ENCODE measurements at regions not wholly inside any gene's neighbourhood (a gene's known extent, or its start where the extent isn't known, plus 50 kb on each side); places are given as distances from the start of the nearest gene placed in this dataset.

DNA sequence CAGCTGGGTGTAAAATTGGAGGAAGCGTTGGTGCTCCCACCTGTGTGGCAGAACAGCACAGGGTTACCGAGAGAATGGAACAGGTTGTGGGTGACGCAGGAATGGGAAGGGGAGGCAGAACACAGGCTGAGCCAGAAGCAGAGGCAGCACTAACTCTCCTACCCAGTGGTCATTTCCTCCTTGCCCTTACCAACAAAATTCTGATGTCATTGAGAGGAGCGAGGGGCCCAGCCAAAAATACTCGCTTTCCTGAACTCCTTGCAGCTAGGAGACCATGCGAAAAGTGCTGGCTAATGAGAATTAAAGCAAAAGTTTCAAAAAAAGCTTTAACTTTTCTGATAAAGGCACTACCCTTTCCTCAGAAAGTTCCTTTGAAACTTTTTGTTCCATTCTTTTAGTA, 54.4 kb upstream of the HMGA2 start:
- H3K27ac ChIP-seq = no peak overlapping the region
- POLR2A ChIA-PET (ENCODE audit: low non-redundant PET) = no interaction called here
- no peak for DNase-seq (ENCODE audit: low spot score)
- TF ChIP-seq, protein P1, sequence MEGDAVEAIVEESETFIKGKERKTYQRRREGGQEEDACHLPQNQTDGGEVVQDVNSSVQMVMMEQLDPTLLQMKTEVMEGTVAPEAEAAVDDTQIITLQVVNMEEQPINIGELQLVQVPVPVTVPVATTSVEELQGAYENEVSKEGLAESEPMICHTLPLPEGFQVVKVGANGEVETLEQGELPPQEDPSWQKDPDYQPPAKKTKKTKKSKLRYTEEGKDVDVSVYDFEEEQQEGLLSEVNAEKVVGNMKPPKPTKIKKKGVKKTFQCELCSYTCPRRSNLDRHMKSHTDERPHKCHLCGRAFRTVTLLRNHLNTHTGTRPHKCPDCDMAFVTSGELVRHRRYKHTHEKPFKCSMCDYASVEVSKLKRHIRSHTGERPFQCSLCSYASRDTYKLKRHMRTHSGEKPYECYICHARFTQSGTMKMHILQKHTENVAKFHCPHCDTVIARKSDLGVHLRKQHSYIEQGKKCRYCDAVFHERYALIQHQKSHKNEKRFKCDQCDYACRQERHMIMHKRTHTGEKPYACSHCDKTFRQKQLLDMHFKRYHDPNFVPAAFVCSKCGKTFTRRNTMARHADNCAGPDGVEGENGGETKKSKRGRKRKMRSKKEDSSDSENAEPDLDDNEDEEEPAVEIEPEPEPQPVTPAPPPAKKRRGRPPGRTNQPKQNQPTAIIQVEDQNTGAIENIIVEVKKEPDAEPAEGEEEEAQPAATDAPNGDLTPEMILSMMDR (conservative IDR thresholded peaks at IDR 0.05; ENCODE audit: low read depth) = no peak
- CTCF ChIA-PET = no interaction called here

Data from RWPE1 (cell line).